Adipocyte (in vitro differentiated cells): ENCODE measurements at regions not wholly inside any gene's neighbourhood (a gene's known extent, or its start where the extent isn't known, plus 50 kb on each side); places are given as distances from the start of the nearest gene placed in this dataset.

Source experiments
- DNase-seq: peaks from one replicate; pipeline ENCODE4 v3.0.0-alpha.2; 2015; ENCODE audit warnings: low read depth
- H3K27me3 ChIP-seq: replicated peaks from 2 replicates; pipeline ENCODE4 v1.7.0; 2013; ENCODE audit warnings: mild to moderate bottlenecking, low read length, moderate library complexity; ENCODE audit not compliant: control insufficient read depth, insufficient read depth
- H3K36me3 ChIP-seq: 2 replicates; pipeline ENCODE4 v1.7.0; 2013; ENCODE audit warnings: low read length, mild to moderate bottlenecking, moderate library complexity; ENCODE audit not compliant: control insufficient read depth, insufficient read depth, severe bottlenecking
- H3K4me1 ChIP-seq: 2 replicates; pipeline ENCODE4 v1.7.0; 2013; ENCODE audit warnings: mild to moderate bottlenecking, low read length, moderate library complexity; ENCODE audit not compliant: control insufficient read depth, insufficient read depth
- H3K4me3 ChIP-seq: 2 replicates; pipeline ENCODE4 v1.7.0; 2013; ENCODE audit warnings: mild to moderate bottlenecking, low read length, moderate library complexity
- H3K9ac ChIP-seq: 2 replicates; pipeline ENCODE4 v1.7.0; 2013; ENCODE audit warnings: mild to moderate bottlenecking, low read length, moderate library complexity
- H3K9me3 ChIP-seq: 2 replicates; pipeline ENCODE4 v1.7.0; 2013; ENCODE audit warnings: mild to moderate bottlenecking, low read length, moderate library complexity; ENCODE audit not compliant: control insufficient read depth

DNA sequence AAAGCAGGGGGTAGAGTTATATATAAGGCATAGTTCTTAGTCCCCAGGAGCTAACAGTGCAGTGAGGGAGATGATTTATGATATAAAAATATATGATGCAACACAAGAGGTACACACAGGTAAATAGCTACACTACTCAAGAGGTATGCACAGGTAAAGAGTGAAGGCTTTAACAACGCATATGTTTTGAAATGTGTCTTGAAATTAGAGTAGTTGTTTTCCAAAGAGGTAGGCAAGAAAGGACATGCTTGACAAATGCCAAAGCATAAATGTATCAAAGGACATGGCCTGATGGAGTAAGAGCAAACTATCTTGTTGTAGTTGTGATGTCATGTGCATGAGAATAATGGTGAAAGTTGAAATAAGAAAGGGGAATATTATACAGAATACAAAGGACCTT lies 104.3 kb upstream of the C11orf87 start:
- Histone ChIP-seq H3K4me1 (no peaks in the 10 kb centered on the region), H3K4me3 (no peak overlapping the region), H3K36me3 (no peaks in the 10 kb centered on the region), H3K27me3 (no peaks in the 10 kb centered on the region), H3K9me3 (no peaks in the 10 kb centered on the region), H3K9ac (no peak overlapping the region)
- no peak for DNase-seq

- Histone ChIP-seq H3K9me3 (no peaks in the 10 kb centered on the region), H3K27me3 (no peaks in the 10 kb centered on the region), H3K36me3 (no peaks in the 10 kb centered on the region), H3K9ac (no peak overlapping the region), H3K4me3 (no peak overlapping the region), H3K4me1 (no peaks in the 10 kb centered on the region)
- DNase-seq, result no peak
These were observed 101.4 kb upstream of the C11orf87 start for GRCh38 chr11:109320595-109320994.

DNA sequence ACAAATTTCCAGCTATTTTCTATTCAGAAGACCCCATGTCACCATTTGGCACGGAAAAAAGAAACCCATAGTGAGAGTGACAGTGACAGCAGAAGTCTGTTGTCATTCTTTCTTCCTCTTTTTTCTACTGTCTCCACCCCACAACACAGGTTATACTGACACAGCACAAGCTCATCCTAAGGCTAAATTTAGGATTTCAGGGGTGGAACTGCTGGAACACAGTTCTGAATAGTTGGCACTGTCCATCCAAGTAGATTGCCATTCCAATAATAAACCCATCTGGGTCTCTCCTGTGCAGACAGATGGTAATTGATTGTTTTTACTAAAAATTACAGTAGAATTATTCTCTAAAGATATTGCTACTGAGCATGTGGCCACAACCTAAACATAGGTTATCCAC lies 95.2 kb upstream of the C11orf87 start:
- H3K4me3 ChIP-seq, result no peak overlapping the region
- H3K36me3 ChIP-seq, result no peaks in the 10 kb centered on the region
- no peaks in the 10 kb centered on the region for H3K9me3 ChIP-seq
- no peak overlapping the region for H3K9ac ChIP-seq
- no peaks in the 10 kb centered on the region for H3K27me3 ChIP-seq
- DNase-seq, result no peak
- no peaks in the 10 kb centered on the region for H3K4me1 ChIP-seq

GRCh38 chr11:109329716-109330115 lies 92.3 kb upstream of the C11orf87 start:
- no peak overlapping the region for H3K9ac ChIP-seq
- no peak for DNase-seq
- no peaks in the 10 kb centered on the region for H3K27me3 ChIP-seq
- no peaks in the 10 kb centered on the region for H3K4me1 ChIP-seq
- no peaks in the 10 kb centered on the region for H3K36me3 ChIP-seq
- no peaks in the 10 kb centered on the region for H3K9me3 ChIP-seq
- H3K4me3 ChIP-seq, result no peak overlapping the region

- Histone ChIP-seq H3K4me1 (no peaks in the 10 kb centered on the region), H3K9me3 (peaks cover 11% of the 10 kb centered on the region), H3K4me3 (no peak overlapping the region), H3K36me3 (no peaks in the 10 kb centered on the region), H3K9ac (no peak overlapping the region), H3K27me3 (no peaks in the 10 kb centered on the region)
- DNase-seq, result no peak
These were observed 83.9 kb upstream of the C11orf87 start for GRCh38 chr11:109338131-109338530.

DNA sequence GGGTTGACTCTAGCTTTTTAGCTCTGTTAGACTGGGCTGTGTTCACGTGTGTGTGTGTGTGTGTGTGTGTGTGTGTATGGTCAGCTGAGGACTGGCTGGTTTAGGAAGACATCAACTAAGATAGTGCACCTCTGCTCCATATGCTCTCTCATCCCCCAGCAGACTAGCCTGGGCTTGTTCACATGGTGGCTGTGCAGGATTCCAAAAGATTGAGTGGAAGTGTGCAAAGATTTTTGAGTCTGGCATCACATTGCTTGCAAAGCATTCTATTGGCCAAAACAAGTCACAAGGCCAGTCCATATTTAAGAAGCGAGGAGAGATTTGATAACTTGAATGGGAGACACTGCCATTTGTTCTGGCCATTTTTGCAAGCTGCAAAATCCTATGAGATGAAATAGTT lies 79.7 kb upstream of the C11orf87 start:
- Histone ChIP-seq H3K9me3 (peaks cover 11% of the 10 kb centered on the region), H3K4me1 (no peaks in the 10 kb centered on the region), H3K36me3 (no peaks in the 10 kb centered on the region), H3K9ac (no peak overlapping the region), H3K4me3 (no peak overlapping the region), H3K27me3 (no peaks in the 10 kb centered on the region)
- DNase-seq, result no peak

DNA sequence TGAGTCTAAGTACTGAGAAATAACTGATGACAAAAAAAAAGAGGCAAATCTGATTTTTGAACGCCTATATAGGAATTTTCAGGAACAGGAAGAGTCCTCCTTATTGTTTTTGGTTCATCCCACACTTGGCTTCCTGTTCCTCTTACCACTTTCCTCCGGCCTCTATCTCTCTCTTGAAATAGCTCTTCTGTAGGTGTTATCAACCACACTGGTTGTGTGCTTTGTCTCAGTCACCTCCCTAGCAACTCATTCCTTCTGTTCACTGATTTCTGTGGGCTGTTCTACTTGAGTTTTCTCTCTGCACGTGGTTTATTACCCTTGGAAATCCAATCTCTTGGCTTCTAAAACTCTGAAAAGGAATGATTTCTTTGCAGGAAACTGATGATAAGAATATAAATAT lies 78.7 kb upstream of the C11orf87 start:
- no peaks in the 10 kb centered on the region for H3K4me1 ChIP-seq
- no peak overlapping the region for H3K9ac ChIP-seq
- no peaks in the 10 kb centered on the region for H3K27me3 ChIP-seq
- H3K9me3 ChIP-seq, result peaks cover 11% of the 10 kb centered on the region
- H3K4me3 ChIP-seq, result no peak overlapping the region
- no peak for DNase-seq
- no peaks in the 10 kb centered on the region for H3K36me3 ChIP-seq

- no peaks in the 10 kb centered on the region for H3K27me3 ChIP-seq
- no peaks in the 10 kb centered on the region for H3K4me1 ChIP-seq
- no peak overlapping the region for H3K9ac ChIP-seq
- H3K4me3 ChIP-seq, result no peak overlapping the region
- no peak for DNase-seq
- no peaks in the 10 kb centered on the region for H3K36me3 ChIP-seq
- peaks cover 6% of the 10 kb centered on the region for H3K9me3 ChIP-seq
These were observed 74.7 kb upstream of the C11orf87 start for GRCh38 chr11:109347304-109347703.

GRCh38 chr11:109349276-109350080 lies 72.5 kb upstream of the C11orf87 start:
- H3K36me3 ChIP-seq, result no peaks in the 10 kb centered on the region

DNA sequence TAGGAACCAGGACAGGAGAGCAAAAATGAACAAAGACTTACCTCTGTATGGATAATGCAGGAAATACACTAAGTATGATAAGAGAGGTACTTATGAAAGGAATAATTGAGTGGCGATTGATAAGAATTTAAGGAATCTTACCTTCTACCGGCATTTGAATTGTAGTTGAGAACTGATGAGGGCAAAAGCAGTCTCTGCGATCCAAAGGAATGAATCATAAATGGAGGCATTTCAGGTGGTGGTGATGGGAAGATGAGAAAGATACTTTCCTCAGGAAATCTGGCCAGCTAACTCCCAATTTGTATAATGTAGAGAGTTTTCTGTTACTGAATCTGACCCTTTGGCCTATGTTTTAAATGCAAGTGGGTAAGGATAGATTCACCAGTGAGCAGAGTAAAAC lies 71.9 kb upstream of the C11orf87 start:
- no peak overlapping the region for H3K9ac ChIP-seq
- DNase-seq, result no peak
- no peaks in the 10 kb centered on the region for H3K27me3 ChIP-seq
- no peaks in the 10 kb centered on the region for H3K36me3 ChIP-seq
- no peaks in the 10 kb centered on the region for H3K4me1 ChIP-seq
- no peak overlapping the region for H3K4me3 ChIP-seq
- H3K9me3 ChIP-seq, result no peaks in the 10 kb centered on the region

More at GRCh38 chr11:109349276-109350080, 72.5 kb upstream of the C11orf87 start:
- DNase-seq, result no peak
- no peak overlapping the region for H3K9ac ChIP-seq
- H3K27me3 ChIP-seq, result no peaks in the 10 kb centered on the region
- no peak overlapping the region for H3K4me3 ChIP-seq
- H3K4me1 ChIP-seq, result no peaks in the 10 kb centered on the region
- no peaks in the 10 kb centered on the region for H3K9me3 ChIP-seq

- no peak for DNase-seq
- Histone ChIP-seq H3K36me3 (no peaks in the 10 kb centered on the region), H3K9ac (no peak overlapping the region), H3K4me3 (no peak overlapping the region), H3K9me3 (peaks cover 3% of the 10 kb centered on the region), H3K4me1 (no peaks in the 10 kb centered on the region), H3K27me3 (no peaks in the 10 kb centered on the region)
These were observed 59.9 kb upstream of the C11orf87 start for GRCh38 chr11:109362059-109362458.

- Histone ChIP-seq H3K27me3 (no peaks in the 10 kb centered on the region), H3K36me3 (no peaks in the 10 kb centered on the region), H3K9ac (no peak overlapping the region), H3K9me3 (peaks cover 3% of the 10 kb centered on the region), H3K4me1 (no peaks in the 10 kb centered on the region), H3K4me3 (no peak overlapping the region)
- no peak for DNase-seq
These were observed 58.3 kb upstream of the C11orf87 start for GRCh38 chr11:109363682-109364081.
